ENCODE measurements at regions not wholly inside any gene's neighbourhood (a gene's known extent, or its start where the extent isn't known, plus 50 kb on each side); places are given as distances from the start of the nearest gene placed in this dataset.

DNA sequence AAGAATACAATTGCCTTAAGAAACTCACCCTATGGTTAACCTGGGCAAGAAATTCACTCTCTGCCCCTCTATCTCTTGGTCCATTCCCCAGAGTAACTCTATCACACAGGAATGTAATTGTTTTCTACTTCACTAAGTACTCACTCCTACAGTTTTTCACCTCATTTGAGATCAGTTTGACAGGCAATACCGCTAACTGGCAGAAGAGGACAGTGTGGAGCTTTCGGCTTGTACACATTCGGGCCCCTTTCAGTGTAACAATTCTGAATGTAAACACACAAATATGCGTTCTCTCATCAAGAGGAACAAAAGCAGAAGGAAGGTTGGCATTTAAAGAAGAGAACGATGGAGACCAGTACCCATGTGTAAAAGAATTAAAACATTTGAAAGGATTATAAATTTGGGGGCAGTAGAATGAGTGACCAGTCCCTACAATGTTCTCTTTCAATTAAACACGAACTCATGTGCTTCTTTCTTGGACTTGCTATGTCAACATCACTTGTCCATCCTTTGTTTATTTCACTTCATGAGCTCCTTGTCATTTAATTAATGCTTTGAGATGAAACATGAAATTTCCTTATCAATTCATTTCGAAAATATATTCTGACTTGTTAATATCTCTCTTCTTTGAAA is 188.5 kb upstream of the GRAMD2B start:
- Histone ChIP-seq H2AFZ (ENCODE audit: control insufficient read depth, low read depth, low read length) (no peak overlapping the region), H3K4me2 (ENCODE audit: control insufficient read depth, insufficient read depth) (no peak overlapping the region)
- no peak for FAIRE-seq
- no peak for TF ChIP-seq ZNF622 (IDR thresholded peaks at IDR 0.05)
- TF ChIP-seq SP1 (IDR thresholded peaks at IDR 0.05; ENCODE audit: low read depth, low read length), result no peak
- TF ChIP-seq, protein P1, sequence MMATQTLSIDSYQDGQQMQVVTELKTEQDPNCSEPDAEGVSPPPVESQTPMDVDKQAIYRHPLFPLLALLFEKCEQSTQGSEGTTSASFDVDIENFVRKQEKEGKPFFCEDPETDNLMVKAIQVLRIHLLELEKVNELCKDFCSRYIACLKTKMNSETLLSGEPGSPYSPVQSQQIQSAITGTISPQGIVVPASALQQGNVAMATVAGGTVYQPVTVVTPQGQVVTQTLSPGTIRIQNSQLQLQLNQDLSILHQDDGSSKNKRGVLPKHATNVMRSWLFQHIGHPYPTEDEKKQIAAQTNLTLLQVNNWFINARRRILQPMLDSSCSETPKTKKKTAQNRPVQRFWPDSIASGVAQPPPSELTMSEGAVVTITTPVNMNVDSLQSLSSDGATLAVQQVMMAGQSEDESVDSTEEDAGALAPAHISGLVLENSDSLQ (IDR thresholded peaks at IDR 0.05), result peak; percentile 23; the same call in 1 of the 2 replicates
- TF ChIP-seq PML (IDR thresholded peaks at IDR 0.05; ENCODE audit: low read length), result no peak
- no peak for TF ChIP-seq RB1 (IDR thresholded peaks at IDR 0.05; ENCODE audit: borderline replicate concordance)
- TF ChIP-seq YBX1 (IDR thresholded peaks at IDR 0.05), result no peak
- TF ChIP-seq EZH2 (IDR thresholded peaks at IDR 0.05; ENCODE audit: borderline replicate concordance, control insufficient read depth, low read depth, low read length), result no peak
- no peak for TF ChIP-seq ESRRA (IDR thresholded peaks at IDR 0.05; ENCODE audit: low read length)
- no peak for TF ChIP-seq DPF2 (IDR thresholded peaks at IDR 0.05)
- no peak for TF ChIP-seq RBBP5 (conservative IDR thresholded peaks at IDR 0.05)
- no peak for TF ChIP-seq BCL11A (IDR thresholded peaks at IDR 0.05; ENCODE audit: low read depth, low read length)
- TF ChIP-seq, protein P2, sequence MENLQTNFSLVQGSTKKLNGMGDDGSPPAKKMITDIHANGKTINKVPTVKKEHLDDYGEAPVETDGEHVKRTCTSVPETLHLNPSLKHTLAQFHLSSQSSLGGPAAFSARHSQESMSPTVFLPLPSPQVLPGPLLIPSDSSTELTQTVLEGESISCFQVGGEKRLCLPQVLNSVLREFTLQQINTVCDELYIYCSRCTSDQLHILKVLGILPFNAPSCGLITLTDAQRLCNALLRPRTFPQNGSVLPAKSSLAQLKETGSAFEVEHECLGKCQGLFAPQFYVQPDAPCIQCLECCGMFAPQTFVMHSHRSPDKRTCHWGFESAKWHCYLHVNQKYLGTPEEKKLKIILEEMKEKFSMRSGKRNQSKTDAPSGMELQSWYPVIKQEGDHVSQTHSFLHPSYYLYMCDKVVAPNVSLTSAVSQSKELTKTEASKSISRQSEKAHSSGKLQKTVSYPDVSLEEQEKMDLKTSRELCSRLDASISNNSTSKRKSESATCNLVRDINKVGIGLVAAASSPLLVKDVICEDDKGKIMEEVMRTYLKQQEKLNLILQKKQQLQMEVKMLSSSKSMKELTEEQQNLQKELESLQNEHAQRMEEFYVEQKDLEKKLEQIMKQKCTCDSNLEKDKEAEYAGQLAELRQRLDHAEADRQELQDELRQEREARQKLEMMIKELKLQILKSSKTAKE (IDR thresholded peaks at IDR 0.05; ENCODE audit: low read depth, poor library complexity, severe bottlenecking), result no peak
- TF ChIP-seq, protein P3, sequence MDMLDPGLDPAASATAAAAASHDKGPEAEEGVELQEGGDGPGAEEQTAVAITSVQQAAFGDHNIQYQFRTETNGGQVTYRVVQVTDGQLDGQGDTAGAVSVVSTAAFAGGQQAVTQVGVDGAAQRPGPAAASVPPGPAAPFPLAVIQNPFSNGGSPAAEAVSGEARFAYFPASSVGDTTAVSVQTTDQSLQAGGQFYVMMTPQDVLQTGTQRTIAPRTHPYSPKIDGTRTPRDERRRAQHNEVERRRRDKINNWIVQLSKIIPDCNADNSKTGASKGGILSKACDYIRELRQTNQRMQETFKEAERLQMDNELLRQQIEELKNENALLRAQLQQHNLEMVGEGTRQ (IDR thresholded peaks at IDR 0.05; ENCODE audit: borderline replicate concordance, low read depth, low read length), result no peak
- TF ChIP-seq RCOR1 (conservative IDR thresholded peaks at IDR 0.05; ENCODE audit: low read depth, low read length), result no peak
- TF ChIP-seq SRF (IDR thresholded peaks at IDR 0.05; ENCODE audit: low read depth in 2 of 2, low read length in 2 of 2), result no peak
- TF ChIP-seq CBX3 (IDR thresholded peaks at IDR 0.05; ENCODE audit: borderline replicate concordance, low read depth), result no peak
- no peak for TF ChIP-seq ZNF384 (IDR thresholded peaks at IDR 0.05; ENCODE audit: borderline replicate concordance, low read depth, low read length)
- TF ChIP-seq, protein P4, sequence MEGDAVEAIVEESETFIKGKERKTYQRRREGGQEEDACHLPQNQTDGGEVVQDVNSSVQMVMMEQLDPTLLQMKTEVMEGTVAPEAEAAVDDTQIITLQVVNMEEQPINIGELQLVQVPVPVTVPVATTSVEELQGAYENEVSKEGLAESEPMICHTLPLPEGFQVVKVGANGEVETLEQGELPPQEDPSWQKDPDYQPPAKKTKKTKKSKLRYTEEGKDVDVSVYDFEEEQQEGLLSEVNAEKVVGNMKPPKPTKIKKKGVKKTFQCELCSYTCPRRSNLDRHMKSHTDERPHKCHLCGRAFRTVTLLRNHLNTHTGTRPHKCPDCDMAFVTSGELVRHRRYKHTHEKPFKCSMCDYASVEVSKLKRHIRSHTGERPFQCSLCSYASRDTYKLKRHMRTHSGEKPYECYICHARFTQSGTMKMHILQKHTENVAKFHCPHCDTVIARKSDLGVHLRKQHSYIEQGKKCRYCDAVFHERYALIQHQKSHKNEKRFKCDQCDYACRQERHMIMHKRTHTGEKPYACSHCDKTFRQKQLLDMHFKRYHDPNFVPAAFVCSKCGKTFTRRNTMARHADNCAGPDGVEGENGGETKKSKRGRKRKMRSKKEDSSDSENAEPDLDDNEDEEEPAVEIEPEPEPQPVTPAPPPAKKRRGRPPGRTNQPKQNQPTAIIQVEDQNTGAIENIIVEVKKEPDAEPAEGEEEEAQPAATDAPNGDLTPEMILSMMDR (IDR thresholded peaks at IDR 0.05 in 2 of 3, conservative IDR thresholded peaks at IDR 0.05 in 1 of 3; ENCODE audit: control insufficient read depth in 2 of 3, extremely low read depth in 1 of 3, insufficient read depth in 1 of 3, low read depth in 3 of 3, low read length in 3 of 3), result peak; percentile 48 to 73 (median 64)
- peak; percentile 31; the same call in 1 of the 2 replicates for TF ChIP-seq SMC3 (IDR thresholded peaks at IDR 0.05; ENCODE audit: borderline replicate concordance, low read length)
- TF ChIP-seq SUZ12 (IDR thresholded peaks at IDR 0.05; ENCODE audit: unreplicated experiment), result no peak
- TF ChIP-seq HDAC2 (IDR thresholded peaks at IDR 0.05), result no peak

More for the DNA sequence above, 188.5 kb upstream of the GRAMD2B start:
- Histone ChIP-seq H4K20me1 (ENCODE audit: control insufficient read depth, insufficient read depth) (no peaks in the 10 kb centered on the region), H3K4me1 (ENCODE audit: control insufficient read depth, insufficient read depth, low read length) (no peaks in the 10 kb centered on the region), H3K27ac (ENCODE audit: control insufficient read depth, insufficient read depth) (no peak overlapping the region), H3K36me3 (ENCODE audit: control insufficient read depth in 2 of 2, insufficient read depth in 2 of 2, low read length in 1 of 2) (no peaks in the 10 kb centered on the region), H3K79me2 (ENCODE audit: control insufficient read depth, insufficient read depth, low read length) (no peaks in the 10 kb centered on the region), H3K9ac (ENCODE audit: control insufficient read depth, insufficient read depth, low read length) (no peak overlapping the region), H3K4me3 (no peak overlapping the region), H3K9me3 (replicated peaks; ENCODE audit: control insufficient read depth, insufficient read depth, low read length) (no peaks in the 10 kb centered on the region), H3K27me3 (replicated peaks in 1 of 2; ENCODE audit: control insufficient read depth in 2 of 2, insufficient read depth in 2 of 2, low read length in 1 of 2) (no peaks in the 10 kb centered on the region)
- no TSS peak for BruUV-seq (replicated peaks)
- ChIA-PET RAD21 (ENCODE audit: unreplicated experiment) (no interaction called here), SMC1A (ENCODE audit: uncharacterized antibody, unreplicated experiment) (interaction anchor here (0.7 kb wide), 1 partner anchor 43 kb away, joined by 3 read pairs; no protein-coding TSS in a partner anchor), CTCF (no interaction called here), POLR2A (no interaction called here)
- ATAC-seq (peak; percentile 74), DNase-seq (ENCODE audit: low read depth, low spot score) (no peak)
- 3% methylated on average over 7 of the region's 7 CpGs for WGBS (ENCODE audit: insufficient coverage, insufficient replicate concordance, low lambda C conversion rate, missing lambda C conversion rate)
- in situ Hi-C loops (cut with MboI) (no loop called here), intact Hi-C loops (cut with micrococcal nuclease; ENCODE audit: unreplicated experiment) (no loop called here)

All from GM12878 (cell line).